OCI-LY1 (cell line): ENCODE measurements at regions not wholly inside any gene's neighbourhood (a gene's known extent, or its start where the extent isn't known, plus 50 kb on each side); places are given as distances from the start of the nearest gene placed in this dataset.

Experiments used
- H2AFZ ChIP-seq: fragments of 200-600 bp; sonication (generic), shearing (Covaris generic); 2 replicates; pipeline ENCODE4 v1.6.0; 2014; ENCODE audit warnings: antibody characterized with exemption, mild to moderate bottlenecking, low read length
- H3F3A ChIP-seq: fragments of 200-600 bp; sonication (generic), shearing (Covaris generic); 2 replicates; pipeline ENCODE4 v1.6.0; 2014; ENCODE audit warnings: mild to moderate bottlenecking, antibody characterized with exemption, low read length, moderate library complexity; ENCODE audit not compliant: insufficient read depth
- H3K27ac ChIP-seq: fragments of 200-600 bp; sonication (generic); 2 replicates; pipeline ENCODE4 v1.5.1; 2014; ENCODE audit warnings: low read length, mixed run types, mild to moderate bottlenecking, low read depth; ENCODE audit not compliant: poor library complexity, severe bottlenecking
- H3K27me3 ChIP-seq: fragments of 200-600 bp; sonication (generic); 2 replicates; pipeline ENCODE4 v1.6.0; 2014; ENCODE audit warnings: antibody characterized with exemption, mild to moderate bottlenecking, low read length, moderate library complexity; ENCODE audit not compliant: insufficient read depth
- H3K36me3 ChIP-seq: fragments of 200-600 bp; sonication (generic); 2 replicates; pipeline ENCODE4 v1.6.1; 2014; ENCODE audit warnings: mild to moderate bottlenecking, antibody characterized with exemption, low read length, moderate library complexity, mixed read lengths; ENCODE audit not compliant: insufficient read depth
- H3K4me1 ChIP-seq: fragments of 200-600 bp; sonication (generic); 2 replicates; pipeline ENCODE4 v1.5.1; 2014; ENCODE audit warnings: mild to moderate bottlenecking, low read length, moderate library complexity; ENCODE audit not compliant: insufficient read depth, severe bottlenecking
- H3K4me2 ChIP-seq: fragments of 200-600 bp; sonication (generic), shearing (Covaris generic); 2 replicates; pipeline ENCODE4 v1.6.1; 2014; ENCODE audit warnings: low read length
- H3K4me3 ChIP-seq: fragments of 200-600 bp; sonication (generic); 2 replicates; pipeline ENCODE4 v1.5.1; 2014; ENCODE audit warnings: low read length, low read depth, mild to moderate bottlenecking, mixed read lengths; ENCODE audit not compliant: poor library complexity, severe bottlenecking
- H3K79me2 ChIP-seq: fragments of 200-600 bp; shearing (Covaris generic); 2 replicates; pipeline ENCODE4 v1.6.1; 2016; ENCODE audit warnings: mixed run types, low read length, mixed read lengths; ENCODE audit not compliant: insufficient read depth
- H3K9ac ChIP-seq: fragments of 200-600 bp; sonication (generic), shearing (Covaris generic); 2 replicates; pipeline ENCODE4 v1.6.1; 2014; ENCODE audit warnings: mild to moderate bottlenecking, low read length, mixed read lengths
- H3K9me2 ChIP-seq: fragments of 200-600 bp; sonication (generic), shearing (Covaris generic); 2 replicates; pipeline ENCODE4 v1.6.1; 2014; ENCODE audit warnings: low read depth, mild to moderate bottlenecking, low read length, mixed read lengths
- H3K9me3 ChIP-seq: fragments of 200-600 bp; shearing (Covaris generic); 2 replicates; pipeline ENCODE4 v1.6.1; 2014; ENCODE audit warnings: low read length, mixed read lengths
- H4K20me1 ChIP-seq: fragments of 200-600 bp; sonication (generic), shearing (Covaris generic); 2 replicates; pipeline ENCODE4 v1.6.0; 2016; ENCODE audit warnings: mild to moderate bottlenecking, low read length; ENCODE audit not compliant: insufficient read depth
- CTCF ChIP-seq: fragments of 200-600 bp; sonication (generic), shearing (Covaris generic); IDR thresholded peaks from 2 replicates; pipeline ENCODE4 v1.5.1; 2017; ENCODE audit warnings: mild to moderate bottlenecking, antibody characterized with exemption, low read length, moderate library complexity, mixed read lengths
- EZH2 ChIP-seq: fragments of 200-600 bp; sonication (generic), shearing (Covaris generic); IDR thresholded peaks from 2 replicates; pipeline ENCODE4 v1.8.0; 2017; ENCODE audit warnings: borderline replicate concordance, mixed run types, mild to moderate bottlenecking, antibody characterized with exemption, low read length, moderate library complexity, mixed read lengths

DNA sequence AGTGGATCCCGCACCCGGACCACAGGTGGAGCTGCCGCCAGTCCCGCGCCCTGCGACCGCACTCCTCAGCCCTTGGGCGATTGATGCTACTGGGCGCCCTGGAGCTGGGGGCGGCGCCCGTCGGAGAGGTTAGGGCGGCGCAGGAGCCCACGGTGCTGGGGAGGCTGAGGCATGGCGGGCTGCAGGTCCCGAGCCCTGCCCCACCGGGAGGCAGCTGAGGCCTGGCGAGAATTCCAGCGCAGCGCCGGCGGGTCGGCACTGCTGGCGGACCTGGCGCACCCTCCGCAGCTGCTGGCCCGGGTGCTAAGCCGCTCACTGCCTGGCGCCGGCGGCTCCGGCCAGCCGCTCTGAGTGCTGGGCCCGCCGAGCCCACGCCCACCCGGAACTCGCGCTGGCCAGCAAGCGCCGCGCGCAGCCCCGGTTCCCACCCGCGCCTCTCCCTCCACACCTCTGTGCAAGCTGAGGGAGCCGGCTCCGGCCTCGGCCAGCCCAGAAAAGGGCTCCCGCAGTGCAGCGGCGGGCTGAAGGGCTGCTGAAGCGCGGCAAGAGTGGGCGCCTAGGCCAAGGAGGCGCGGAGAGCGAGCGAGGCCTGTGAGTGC is 1256.5 kb downstream of the STIM2 start:
- no peak overlapping the region for H3K4me2 ChIP-seq

DNA sequence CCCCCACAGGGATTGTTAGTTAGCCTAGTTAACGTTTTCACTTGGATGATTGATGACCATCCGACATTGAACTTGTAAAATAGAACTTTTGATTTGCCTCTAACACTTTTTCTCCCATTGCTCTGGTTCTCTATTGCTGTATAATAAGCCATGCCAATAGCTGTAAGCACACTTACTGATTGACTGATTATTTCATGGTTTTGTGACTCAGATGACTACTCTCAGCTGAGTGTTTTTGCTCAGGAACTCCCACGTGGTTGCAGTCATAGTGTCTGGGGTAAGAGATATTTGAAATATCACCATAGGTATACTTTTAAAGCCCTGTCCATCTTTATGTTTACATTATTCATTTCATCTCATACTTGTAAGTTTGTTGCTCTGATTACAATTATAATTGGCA is 1285.5 kb downstream of the STIM2 start:
- no peaks in the 10 kb centered on the region for H3K36me3 ChIP-seq
- no peak overlapping the region for H3K4me2 ChIP-seq
- H3K9ac ChIP-seq, result no peak overlapping the region
- H3K4me1 ChIP-seq, result no peaks in the 10 kb centered on the region
- H2AFZ ChIP-seq, result no peak overlapping the region
- no peak overlapping the region for H3K27ac ChIP-seq
- no peaks in the 10 kb centered on the region for H3K9me3 ChIP-seq
- no peaks in the 10 kb centered on the region for H3K27me3 ChIP-seq
- H3K79me2 ChIP-seq, result no peaks in the 10 kb centered on the region
- no peak overlapping the region for H3K4me3 ChIP-seq
- no peaks in the 10 kb centered on the region for H3F3A ChIP-seq
- H3K9me2 ChIP-seq, result no peaks in the 10 kb centered on the region
- no peak for TF ChIP-seq EZH2
- H4K20me1 ChIP-seq, result no peaks in the 10 kb centered on the region

More for the DNA sequence above, 1256.5 kb downstream of the STIM2 start:
- no peak overlapping the region for H2AFZ ChIP-seq
- no peak overlapping the region for H3K4me3 ChIP-seq
- no peaks in the 10 kb centered on the region for H3F3A ChIP-seq
- H3K27me3 ChIP-seq, result no peaks in the 10 kb centered on the region
- H3K9ac ChIP-seq, result no peak overlapping the region
- no peaks in the 10 kb centered on the region for H3K9me3 ChIP-seq
- no peaks in the 10 kb centered on the region for H3K4me1 ChIP-seq
- H4K20me1 ChIP-seq, result no peaks in the 10 kb centered on the region
- H3K27ac ChIP-seq, result no peak overlapping the region
- TF ChIP-seq EZH2 (no peak), CTCF (no peak)
- no peaks in the 10 kb centered on the region for H3K9me2 ChIP-seq
- H3K79me2 ChIP-seq, result no peaks in the 10 kb centered on the region
- no peaks in the 10 kb centered on the region for H3K36me3 ChIP-seq

DNA sequence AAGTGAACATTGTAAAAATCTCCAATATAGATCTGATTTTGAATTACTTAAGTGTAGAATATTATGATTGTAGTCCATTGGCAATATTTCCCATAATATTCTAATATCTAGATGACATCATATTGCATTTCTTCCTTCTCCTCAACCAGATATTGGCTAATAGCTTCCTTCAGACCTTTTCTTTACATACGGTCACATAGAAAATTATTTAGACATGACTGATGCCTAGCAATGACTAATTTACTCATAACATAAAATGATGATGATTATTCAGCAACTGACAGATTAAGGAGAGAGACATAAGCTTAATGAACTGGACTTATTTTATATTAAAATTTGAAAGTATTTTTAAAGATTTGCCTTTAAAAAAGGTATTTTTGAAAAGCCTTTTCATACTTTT is 1287.6 kb downstream of the STIM2 start:
- no peak overlapping the region for H3K4me2 ChIP-seq
- H3K4me1 ChIP-seq, result no peaks in the 10 kb centered on the region
- no peak overlapping the region for H3K9ac ChIP-seq
- no peak overlapping the region for H2AFZ ChIP-seq
- no peaks in the 10 kb centered on the region for H3K9me2 ChIP-seq
- no peak overlapping the region for H3K4me3 ChIP-seq
- H4K20me1 ChIP-seq, result no peaks in the 10 kb centered on the region
- H3K27ac ChIP-seq, result no peak overlapping the region
- no peaks in the 10 kb centered on the region for H3K79me2 ChIP-seq
- no peaks in the 10 kb centered on the region for H3K27me3 ChIP-seq
- TF ChIP-seq EZH2, result no peak
- no peak for TF ChIP-seq CTCF
- no peaks in the 10 kb centered on the region for H3K9me3 ChIP-seq
- no peaks in the 10 kb centered on the region for H3K36me3 ChIP-seq
- H3F3A ChIP-seq, result no peaks in the 10 kb centered on the region

GRCh38 chr4:28149762-28150161 is 1289.1 kb downstream of the STIM2 start:
- Histone ChIP-seq H3K27me3 (no peaks in the 10 kb centered on the region), H4K20me1 (no peaks in the 10 kb centered on the region), H3K4me1 (no peaks in the 10 kb centered on the region), H2AFZ (no peak overlapping the region), H3K27ac (no peak overlapping the region), H3K9ac (no peak overlapping the region), H3K79me2 (no peaks in the 10 kb centered on the region), H3K36me3 (no peaks in the 10 kb centered on the region), H3K9me2 (no peaks in the 10 kb centered on the region), H3K9me3 (no peaks in the 10 kb centered on the region), H3K4me2 (no peak overlapping the region), H3F3A (no peaks in the 10 kb centered on the region), H3K4me3 (no peak overlapping the region)
- TF ChIP-seq CTCF, result no peak
- no peak for TF ChIP-seq EZH2
